H1 (cell line): ENCODE measurements at regions not wholly inside any gene's neighbourhood (a gene's known extent, or its start where the extent isn't known, plus 50 kb on each side); places are given as distances from the start of the nearest gene placed in this dataset.

Experiments
- CTCF ChIA-PET: fragments of 300-600 bp; sonication (Branson Sonifier 250); formaldehyde crosslinking; loops from one replicate; lab custom pipeline; 2021; ENCODE audit not compliant: partially characterized antibody; lab: Charles Lee
- POLR2A ChIA-PET: fragments of 300-600 bp; sonication (Branson Sonifier 250); formaldehyde crosslinking; loops from one replicate; lab custom pipeline; 2021; ENCODE audit warnings: inconsistent platforms; ENCODE audit not compliant: partially characterized antibody; lab: Charles Lee
- DNase-seq, 2 experiments: peaks; one replicate each; pipeline versions ENCODE4 v3.0.0 to v3.0.0-alpha.2; 2010 to 2022; ENCODE audit warnings: low spot score in 2 of 2, low read depth in 1 of 2, mixed read lengths in 1 of 2
- FAIRE-seq: peaks from 2 replicates; lab custom pipeline; 2011; peaks lifted over from hg19 to GRCh38; lab: Jason Lieb, UNC
- H2AFZ ChIP-seq: 2 replicates; pipeline ENCODE4 v1.8.1; 2012; ENCODE audit warnings: low read length, inconsistent platforms
- H2AK5ac ChIP-seq: 2 replicates; pipeline ENCODE4 v1.6.1; 2013; ENCODE audit warnings: low read depth, low read length
- H2BK120ac ChIP-seq: replicated peaks from 2 replicates; pipeline ENCODE3; 2013; ENCODE audit warnings: low read depth, low read length, inconsistent platforms
- H2BK12ac ChIP-seq: 2 replicates; pipeline ENCODE4 v1.6.1; 2013; ENCODE audit warnings: low read depth, low read length
- H2BK15ac ChIP-seq: 2 replicates; pipeline ENCODE4 v1.6.1; 2013; ENCODE audit warnings: low read length
- H2BK20ac ChIP-seq: 2 replicates; pipeline ENCODE4 v1.6.1; 2013; ENCODE audit warnings: low read length
- H2BK5ac ChIP-seq: 2 replicates; pipeline ENCODE4 v1.6.1; 2013; ENCODE audit warnings: low read depth, low read length
- H3K14ac ChIP-seq: 2 replicates; pipeline ENCODE4 v1.6.1; 2013; ENCODE audit warnings: inconsistent platforms; ENCODE audit not compliant: insufficient read length
- H3K18ac ChIP-seq: 2 replicates; pipeline ENCODE4 v1.6.1; 2013; ENCODE audit warnings: low read length; ENCODE audit errors: extremely low read depth
- H3K23ac ChIP-seq: 2 replicates; pipeline ENCODE4 v1.6.1; 2013; ENCODE audit warnings: inconsistent platforms; ENCODE audit not compliant: insufficient read length
- H3K23me2 ChIP-seq: 2 replicates; pipeline ENCODE4 v1.6.1; 2013; ENCODE audit warnings: low read depth, low read length
- H3K27ac ChIP-seq: 2 replicates; pipeline ENCODE4 v1.6.1; 2011; ENCODE audit warnings: low read depth, low read length, inconsistent platforms
- H3K27me3 ChIP-seq, 4 experiments: replicated peaks in 1 of 4; 1 replicate in 1 of 4; 2 replicates in 3 of 4; pipeline versions ENCODE4 v1.6.1 to v1.8.1; 2011 to 2013; ENCODE audit warnings: low read length in 3 of 4, mild to moderate bottlenecking in 3 of 4, inconsistent platforms in 2 of 4, mixed read lengths in 2 of 4, moderate library complexity in 1 of 4; ENCODE audit not compliant: control insufficient read depth in 3 of 4, insufficient read depth in 3 of 4; ENCODE audit errors: extremely low read depth in 1 of 4
- H3K36me3 ChIP-seq, 4 experiments: 2 replicates each; pipeline versions ENCODE4 v1.6.1 to v1.8.1; 2011 to 2013; ENCODE audit warnings: mild to moderate bottlenecking in 4 of 4, low read length in 3 of 4, moderate library complexity in 2 of 4, control low read depth in 1 of 4, inconsistent platforms in 1 of 4; ENCODE audit not compliant: insufficient read depth in 4 of 4, control insufficient read depth in 2 of 4
- H3K4ac ChIP-seq: replicated peaks from 2 replicates; pipeline ENCODE3; 2013; ENCODE audit warnings: low read length, low read depth, mixed read lengths, inconsistent platforms; ENCODE audit not compliant: insufficient read length
- H3K4me1 ChIP-seq, 4 experiments: replicated peaks in 1 of 4; 1 replicate in 1 of 4; 2 replicates in 3 of 4; pipeline versions ENCODE4 v1.6.1 to v1.8.1; 2011 to 2013; ENCODE audit warnings: low read length in 3 of 4, inconsistent platforms in 2 of 4, mixed read lengths in 1 of 4; ENCODE audit not compliant: insufficient read depth in 4 of 4, control insufficient read depth in 3 of 4
- H3K4me2 ChIP-seq, 2 experiments: 2 replicates each; pipeline versions ENCODE4 v1.6.1 to v1.8.1; 2011 to 2013; ENCODE audit warnings: low read depth in 2 of 2, low read length in 2 of 2, control low read depth in 1 of 2, inconsistent platforms in 1 of 2, mild to moderate bottlenecking in 1 of 2; ENCODE audit not compliant: insufficient read depth in 1 of 2
- H3K4me3 ChIP-seq, 4 experiments: fragments of 200-600, 300-600 bp in 1 of 4; sonication (generic), shearing (Covaris generic), sonication (Bioruptor Twin) in 1 of 4; 2 replicates each; pipeline versions ENCODE4 v1.5.1 to v1.8.1; 2011 to 2016; ENCODE audit warnings: low read length in 4 of 4, low read depth in 3 of 4, control low read depth in 2 of 4, inconsistent platforms in 2 of 4, mild to moderate bottlenecking in 2 of 4, mixed read lengths in 1 of 4, moderate library complexity in 1 of 4; ENCODE audit not compliant: insufficient read depth in 2 of 4; ENCODE audit errors: extremely low read depth in 1 of 4
- H3K56ac ChIP-seq: replicated peaks from 2 replicates; pipeline ENCODE3; 2013; ENCODE audit warnings: low read depth, mild to moderate bottlenecking, mixed read lengths, low read length, inconsistent platforms; ENCODE audit not compliant: insufficient read length
- H3K79me1 ChIP-seq: 2 replicates; pipeline ENCODE4 v1.6.1; 2013; ENCODE audit warnings: low read depth, low read length, control low read depth
- H3K79me2 ChIP-seq, 2 experiments: 2 replicates each; pipeline versions ENCODE4 v1.6.1 to v1.8.1; 2012 to 2013; ENCODE audit warnings: low read length in 2 of 2, mild to moderate bottlenecking in 2 of 2, inconsistent platforms in 1 of 2; ENCODE audit not compliant: insufficient read depth in 2 of 2, control insufficient read depth in 1 of 2
- H3K9ac ChIP-seq, 4 experiments: replicated peaks in 1 of 4; 1 replicate in 1 of 4; 2 replicates in 3 of 4; pipeline versions ENCODE4 v1.6.1 to v1.8.1; 2011 to 2013; ENCODE audit warnings: low read depth in 3 of 4, low read length in 3 of 4, control low read depth in 2 of 4, mild to moderate bottlenecking in 2 of 4, moderate library complexity in 2 of 4, inconsistent platforms in 1 of 4; ENCODE audit errors: extremely low read depth in 1 of 4
- H3K9me3 ChIP-seq, 2 experiments: 2 replicates each; pipeline versions ENCODE4 v1.6.1 to v1.8.1; 2012 to 2013; ENCODE audit warnings: mild to moderate bottlenecking in 2 of 2, moderate library complexity in 2 of 2, control low read depth in 1 of 2, inconsistent platforms in 1 of 2, low read depth in 1 of 2, low read length in 1 of 2, mixed read lengths in 1 of 2; ENCODE audit not compliant: insufficient read depth in 2 of 2
- H4K20me1 ChIP-seq, 2 experiments: replicated peaks in 1 of 2; 2 replicates each; pipeline versions ENCODE3 to v1.8.1; 2011 to 2013; ENCODE audit warnings: inconsistent platforms in 2 of 2, low read length in 2 of 2, mild to moderate bottlenecking in 1 of 2; ENCODE audit not compliant: insufficient read depth in 2 of 2, control insufficient read depth in 1 of 2
- H4K5ac ChIP-seq: 2 replicates; pipeline ENCODE4 v1.6.1; 2013; ENCODE audit warnings: low read length, low read depth, mixed read lengths, inconsistent platforms; ENCODE audit not compliant: insufficient read length
- H4K8ac ChIP-seq: 2 replicates; pipeline ENCODE4 v1.8.0; 2013; ENCODE audit warnings: mild to moderate bottlenecking, moderate library complexity, low read length, inconsistent platforms; ENCODE audit not compliant: insufficient read depth; ENCODE audit errors: extremely low read depth
- H4K91ac ChIP-seq: replicated peaks from 2 replicates; pipeline ENCODE3; 2013; ENCODE audit warnings: low read length, mixed read lengths, inconsistent platforms; ENCODE audit not compliant: insufficient read length
- BACH1 ChIP-seq: IDR thresholded peaks from 2 replicates; pipeline ENCODE4 v1.6.1; 2012; ENCODE audit warnings: low read length, improper control_type of control experiment
- CHD1 ChIP-seq: IDR thresholded peaks from 2 replicates; pipeline ENCODE4 v1.6.1; 2012; ENCODE audit warnings: low read depth, low read length, improper control_type of control experiment
- CREB1 ChIP-seq: IDR thresholded peaks from 2 replicates; pipeline ENCODE4 v1.6.1; 2012; ENCODE audit warnings: inconsistent platforms
- EGR1 ChIP-seq: IDR thresholded peaks from 2 replicates; pipeline ENCODE4 v1.6.1; 2011; ENCODE audit warnings: low read depth, low read length, borderline replicate concordance
- EP300 ChIP-seq, 2 experiments: IDR thresholded peaks; 1 replicate in 1 of 2; 2 replicates in 1 of 2; pipeline ENCODE4 v1.6.1; 2011 to 2012; ENCODE audit warnings: low read depth in 2 of 2, low read length in 2 of 2, mild to moderate bottlenecking in 2 of 2, borderline replicate concordance in 1 of 2, inconsistent platforms in 1 of 2, moderate library complexity in 1 of 2
- HDAC2 ChIP-seq, 2 experiments: fragments of 300-600 bp in 1 of 2; sonication (generic) in 1 of 2; IDR thresholded peaks; 2 replicates each; pipeline ENCODE4 v1.6.1; 2011 to 2012; ENCODE audit warnings: low read depth in 2 of 2, low read length in 2 of 2, mild to moderate bottlenecking in 2 of 2, moderate library complexity in 2 of 2, borderline replicate concordance in 1 of 2, inconsistent platforms in 1 of 2
- HDAC6 ChIP-seq: IDR thresholded peaks from one replicate; pipeline ENCODE4 v1.7.1; 2012; ENCODE audit warnings: low read depth, mild to moderate bottlenecking, inconsistent platforms, low read length, moderate library complexity
- NRF1 ChIP-seq: IDR thresholded peaks from 2 replicates; pipeline ENCODE4 v1.6.1; 2011; ENCODE audit warnings: mild to moderate bottlenecking, low read depth, low read length, improper control_type of control experiment
- POLR2A ChIP-seq, 2 experiments: IDR thresholded peaks; 1 replicate in 1 of 2; 2 replicates in 1 of 2; pipeline ENCODE4 v1.6.1; 2011; ENCODE audit warnings: low read depth in 2 of 2, low read length in 2 of 2, mild to moderate bottlenecking in 2 of 2; ENCODE audit errors: control extremely low read depth in 1 of 2
- RBBP5 ChIP-seq: IDR thresholded peaks from 2 replicates; pipeline ENCODE4 v1.7.1; 2012; ENCODE audit warnings: low read depth, mild to moderate bottlenecking, inconsistent platforms, low read length, moderate library complexity, borderline replicate concordance
- RFX5 ChIP-seq: IDR thresholded peaks from 2 replicates; pipeline ENCODE4 v1.6.1; 2011; ENCODE audit warnings: low read depth, low read length, improper control_type of control experiment, borderline replicate concordance
- SIX5 ChIP-seq: IDR thresholded peaks from 2 replicates; pipeline ENCODE4 v1.6.1; 2011; ENCODE audit warnings: mild to moderate bottlenecking, low read depth, low read length
- SP1 ChIP-seq: IDR thresholded peaks from 2 replicates; pipeline ENCODE4 v1.6.1; 2011; ENCODE audit warnings: low read depth, low read length
- SP4 ChIP-seq: IDR thresholded peaks from 2 replicates; pipeline ENCODE4 v1.6.1; 2012; ENCODE audit warnings: low read length, inconsistent platforms
- SRF ChIP-seq: IDR thresholded peaks from 2 replicates; pipeline ENCODE4 v1.6.1; 2011; ENCODE audit warnings: mild to moderate bottlenecking, low read depth, low read length, moderate library complexity
- WGBS, 2 experiments: shearing (Covaris generic) in 1 of 2; methylation state at CpG; one replicate each; pipeline versions ENCODE4 v1.1.6 to v1.1.7; 2013 to 2015; ENCODE audit warnings: low lambda C conversion rate in 2 of 2, mixed read lengths in 2 of 2, inconsistent platforms in 1 of 2, low coverage in 1 of 2, missing lambda C conversion rate in 1 of 2; ENCODE audit not compliant: insufficient replicate concordance in 2 of 2, insufficient coverage in 1 of 2, insufficient read length in 1 of 2; ENCODE audit errors: extremely low coverage in 1 of 2, missing lambda C conversion rate in 1 of 2; 5-methylcytosine and 5-hydroxymethylcytosine counted together
- TF ChIP-seq, protein P1 (sequence below): IDR thresholded peaks from 2 replicates; pipeline ENCODE4 v1.6.1; 2012; ENCODE audit warnings: inconsistent platforms

- H3K79me2 ChIP-seq = no peaks in the 10 kb centered on the region
- no peaks in the 10 kb centered on the region for H3K23me2 ChIP-seq
- H2BK12ac ChIP-seq = no peak overlapping the region
- H3K4me3 ChIP-seq = no peak overlapping the region
- H4K91ac ChIP-seq = no peak overlapping the region
- no peaks in the 10 kb centered on the region for H3K9me3 ChIP-seq
- H3K36me3 ChIP-seq = no peaks in the 10 kb centered on the region
- H3K79me1 ChIP-seq = no peaks in the 10 kb centered on the region
- H2AK5ac ChIP-seq = no peak overlapping the region
- FAIRE-seq = no peak
- H3K4me2 ChIP-seq = no peak overlapping the region
- no peak overlapping the region for H3K4ac ChIP-seq
- 97% methylated on average over 2 of the region's 2 CpGs; no CpG with 5 or more reads in 1 of the 2 experiments for WGBS, 2 experiments
- H4K8ac ChIP-seq = no peak overlapping the region
- H2BK20ac ChIP-seq = no peak overlapping the region
- ChIA-PET CTCF (interaction anchor here (0.7 kb wide), 1 partner anchor 161 kb away, joined by 3 read pairs; no protein-coding TSS in a partner anchor), POLR2A (no interaction called here)
- H3K18ac ChIP-seq = no peak overlapping the region
- H3K56ac ChIP-seq = no peak overlapping the region
- no peak for DNase-seq
- no peak overlapping the region for H2BK120ac ChIP-seq
- no peak overlapping the region for H3K14ac ChIP-seq
- no peaks in the 10 kb centered on the region for H3K4me1 ChIP-seq
- H2BK5ac ChIP-seq = no peak overlapping the region
- no peak overlapping the region for H3K23ac ChIP-seq
- no peak overlapping the region for H3K9ac ChIP-seq
- no peak overlapping the region for H4K5ac ChIP-seq
- no peaks in the 10 kb centered on the region for H3K27me3 ChIP-seq
- H2AFZ ChIP-seq = 0 out of 2 replicates have a peak overlapping the region, but pooled peaks have one; percentile 23
- no peak overlapping the region for H2BK15ac ChIP-seq
- no peak overlapping the region for H3K27ac ChIP-seq
- H4K20me1 ChIP-seq = no peaks in the 10 kb centered on the region
- no peak for TF ChIP-seq RBBP5
- no peak for TF ChIP-seq CREB1
- TF ChIP-seq HDAC6 = no peak
- TF ChIP-seq SIX5 = no peak
- TF ChIP-seq NRF1 = no peak
- TF ChIP-seq HDAC2 (IDR thresholded peaks at IDR 0.05; ENCODE audit: borderline replicate concordance in 1 of 2, low read depth in 2 of 2, low read length in 2 of 2) = no peak
- no peak for TF ChIP-seq EP300 (IDR thresholded peaks at IDR 0.05; ENCODE audit: borderline replicate concordance in 1 of 2, low read depth in 2 of 2, low read length in 2 of 2)
- no peak for TF ChIP-seq POLR2A (IDR thresholded peaks at IDR 0.05; ENCODE audit: control extremely low read depth in 1 of 2, low read depth in 2 of 2, low read length in 2 of 2)
- no peak for TF ChIP-seq SRF
- TF ChIP-seq, protein P1, sequence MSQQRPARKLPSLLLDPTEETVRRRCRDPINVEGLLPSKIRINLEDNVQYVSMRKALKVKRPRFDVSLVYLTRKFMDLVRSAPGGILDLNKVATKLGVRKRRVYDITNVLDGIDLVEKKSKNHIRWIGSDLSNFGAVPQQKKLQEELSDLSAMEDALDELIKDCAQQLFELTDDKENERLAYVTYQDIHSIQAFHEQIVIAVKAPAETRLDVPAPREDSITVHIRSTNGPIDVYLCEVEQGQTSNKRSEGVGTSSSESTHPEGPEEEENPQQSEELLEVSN = no peak
- no peak for TF ChIP-seq RFX5
- no peak for TF ChIP-seq EGR1
- no peak for TF ChIP-seq CHD1
- TF ChIP-seq SP1 = no peak
- no peak for TF ChIP-seq SP4
- no peak for TF ChIP-seq BACH1
These were observed 452.7 kb downstream of the KCNT2 start for GRCh38 chr1:196155586-196155985.
